Gastrocnemius medialis (tissue), 4 donors: ENCODE measurements at regions not wholly inside any gene's neighbourhood (a gene's known extent, or its start where the extent isn't known, plus 50 kb on each side); places are given as distances from the start of the nearest gene placed in this dataset.
"Not testable (repeated sequence)": the region's sequence is repeated elsewhere in the genome, so short reads cannot be mapped to it uniquely, and the experiment has no call there.

Experiments used
- CTCF ChIP-seq, 5 experiments: fragments of 450-650 bp in 3 of 5; fragments of 200-600 bp in 2 of 5; sonication (generic) in 2 of 5; IDR thresholded peaks in 4 of 5; conservative IDR thresholded peaks in 1 of 5; 1 replicate in 4 of 5; 2 replicates in 1 of 5; pipeline ENCODE4 v1.5.1; 2016 to 2019; ENCODE audit warnings: antibody characterized with exemption in 5 of 5, mild to moderate bottlenecking in 3 of 5, moderate library complexity in 3 of 5
- POLR2A ChIP-seq, 2 donors: fragments of 450-650 bp; IDR thresholded peaks; one replicate each; pipeline ENCODE4 v1.6.1; 2017; ENCODE audit warnings: antibody characterized with exemption in 2 of 2, mild to moderate bottlenecking in 2 of 2, moderate library complexity in 2 of 2

GRCh38 chr15:20311014-20311680 is 230.5 kb downstream of the GOLGA6L6 start:
- not testable (repeated sequence) for TF ChIP-seq CTCF (IDR thresholded peaks at IDR 0.05 in 4 of 5, conservative IDR thresholded peaks at IDR 0.05 in 1 of 5); POLR2A (IDR thresholded peaks at IDR 0.05)
